Esophagus squamous epithelium (tissue), 4 donors: ENCODE measurements at regions not wholly inside any gene's neighbourhood (a gene's known extent, or its start where the extent isn't known, plus 50 kb on each side); places are given as distances from the start of the nearest gene placed in this dataset.

Source experiments
- CTCF ChIP-seq, 6 experiments: fragments of 450-650 bp in 4 of 6; fragments of 200-600 bp in 2 of 6; sonication (generic) in 2 of 6; IDR thresholded peaks; one replicate each; pipeline ENCODE4 v1.5.1; 2016 to 2019; ENCODE audit warnings: antibody characterized with exemption in 6 of 6, mild to moderate bottlenecking in 4 of 6, moderate library complexity in 4 of 6
- POLR2A ChIP-seq, 4 donors: fragments of 450-650 bp; IDR thresholded peaks; one replicate each; pipeline ENCODE4 v1.6.1; 2017; ENCODE audit warnings: antibody characterized with exemption in 4 of 4, mild to moderate bottlenecking in 4 of 4, moderate library complexity in 3 of 4

GRCh38 chr3:74844428-74844827 lies 230.0 kb upstream of the CNTN3 start:
- TF ChIP-seq POLR2A (IDR thresholded peaks at IDR 0.05) = no peak
- no peak for TF ChIP-seq CTCF (IDR thresholded peaks at IDR 0.05)
